ENCODE measurements at regions not wholly inside any gene's neighbourhood (a gene's known extent, or its start where the extent isn't known, plus 50 kb on each side); places are given as distances from the start of the nearest gene placed in this dataset.

DNA sequence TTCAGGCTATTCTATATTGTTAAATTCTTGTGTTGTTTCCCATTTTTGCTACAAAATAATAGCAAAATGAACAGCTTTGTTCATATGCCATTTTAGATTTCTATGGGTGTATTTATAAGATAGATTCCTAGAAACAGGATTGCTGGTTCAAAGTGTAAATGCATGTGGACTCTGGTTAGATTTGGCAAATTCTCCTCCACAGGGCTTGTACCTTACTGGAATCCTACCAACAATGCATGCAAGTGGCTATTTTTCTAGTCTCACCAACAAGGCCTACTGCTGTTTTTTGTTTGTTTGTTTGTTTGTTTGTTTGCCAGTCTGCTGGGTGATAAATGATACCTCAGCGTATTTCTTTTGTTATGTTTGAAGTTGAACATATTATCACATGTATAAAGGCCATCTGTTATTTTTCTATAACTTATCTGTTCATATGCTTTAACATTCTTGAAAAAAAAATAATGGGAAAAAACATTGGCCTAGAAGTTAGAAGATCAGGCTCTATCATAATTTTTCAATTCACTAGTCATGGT is 87.1 kb upstream of the AHR start:
- Histone ChIP-seq H3K4me3 (ENCODE audit: insufficient read depth, low read depth, low read length) (no peak overlapping the region), H3K9me3 (ENCODE audit: control insufficient read depth, low read length) (no peaks in the 10 kb centered on the region), H3K36me3 (ENCODE audit: control insufficient read depth, insufficient read depth, low read length) (no peaks in the 10 kb centered on the region), H3K4me1 (ENCODE audit: control insufficient read depth, insufficient read depth, low read length) (no peaks in the 10 kb centered on the region), H3K27me3 (ENCODE audit: control insufficient read depth, insufficient read depth, low read length, poor library complexity, severe bottlenecking) (no peaks in the 10 kb centered on the region), H3K27ac (ENCODE audit: insufficient read depth, low read depth, low read length, poor library complexity, severe bottlenecking) (no peak overlapping the region)
- WGBS, 2 experiments: no CpG with 5 or more reads among the region's 1 CpG

GRCh38 chr7:17212188-17212587 is 86.3 kb upstream of the AHR start:
- H3K9me3 ChIP-seq (ENCODE audit: control insufficient read depth, low read length): no peaks in the 10 kb centered on the region
- H3K27me3 ChIP-seq (ENCODE audit: control insufficient read depth, insufficient read depth, low read length, poor library complexity, severe bottlenecking): no peaks in the 10 kb centered on the region
- H3K4me3 ChIP-seq (ENCODE audit: insufficient read depth, low read depth, low read length): no peak overlapping the region
- no peaks in the 10 kb centered on the region for H3K4me1 ChIP-seq (ENCODE audit: control insufficient read depth, insufficient read depth, low read length)
- no peaks in the 10 kb centered on the region for H3K36me3 ChIP-seq (ENCODE audit: control insufficient read depth, insufficient read depth, low read length)
- no peak overlapping the region for H3K27ac ChIP-seq (ENCODE audit: insufficient read depth, low read depth, low read length, poor library complexity, severe bottlenecking)

DNA sequence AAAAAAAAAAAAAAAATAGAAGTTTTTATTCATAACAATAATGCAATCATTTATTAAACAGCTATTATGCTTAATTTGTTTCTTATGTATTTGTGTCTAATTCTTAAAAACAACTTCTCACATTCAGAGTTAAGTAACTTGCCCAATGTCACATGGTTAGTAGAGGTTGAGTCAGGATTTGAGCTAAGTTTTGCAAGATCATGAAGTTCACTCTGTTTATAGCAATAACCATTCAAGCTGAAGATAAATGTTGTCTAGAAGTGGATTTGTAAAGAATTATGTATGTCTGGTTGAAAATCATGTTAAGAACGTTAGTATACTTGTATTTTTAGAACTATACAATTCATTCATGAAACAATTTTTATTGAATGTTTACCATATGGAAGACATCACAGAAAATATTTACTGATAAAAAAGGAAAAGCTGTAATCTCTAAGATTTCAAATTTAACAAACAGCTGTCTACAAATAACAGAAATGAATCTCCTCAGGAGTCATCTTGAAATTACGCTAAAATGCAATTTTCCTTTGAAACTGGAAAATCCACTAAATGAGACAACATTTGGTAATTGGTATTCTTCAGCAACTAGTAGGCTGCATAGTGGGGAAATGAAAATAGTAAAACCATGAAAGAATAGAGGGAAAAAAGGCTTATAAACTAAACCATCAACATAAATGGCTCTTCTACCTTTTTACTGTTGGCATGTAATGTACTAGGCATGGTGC is 70.5 kb upstream of the AHR start:
- no peaks in the 10 kb centered on the region for H3K4me1 ChIP-seq (ENCODE audit: control insufficient read depth, insufficient read depth, low read length)
- H3K9me3 ChIP-seq (ENCODE audit: control insufficient read depth, low read length): no peaks in the 10 kb centered on the region
- H3K4me3 ChIP-seq (ENCODE audit: insufficient read depth, low read depth, low read length): no peak overlapping the region
- H3K27me3 ChIP-seq (ENCODE audit: control insufficient read depth, insufficient read depth, low read length, poor library complexity, severe bottlenecking): no peaks in the 10 kb centered on the region
- H3K27ac ChIP-seq (ENCODE audit: insufficient read depth, low read depth, low read length, poor library complexity, severe bottlenecking): no peak overlapping the region
- 88 to 91% methylated on average over 1 of the region's 2 CpGs for WGBS, 2 experiments
- H3K36me3 ChIP-seq (ENCODE audit: control insufficient read depth, insufficient read depth, low read length): no peaks in the 10 kb centered on the region

DNA sequence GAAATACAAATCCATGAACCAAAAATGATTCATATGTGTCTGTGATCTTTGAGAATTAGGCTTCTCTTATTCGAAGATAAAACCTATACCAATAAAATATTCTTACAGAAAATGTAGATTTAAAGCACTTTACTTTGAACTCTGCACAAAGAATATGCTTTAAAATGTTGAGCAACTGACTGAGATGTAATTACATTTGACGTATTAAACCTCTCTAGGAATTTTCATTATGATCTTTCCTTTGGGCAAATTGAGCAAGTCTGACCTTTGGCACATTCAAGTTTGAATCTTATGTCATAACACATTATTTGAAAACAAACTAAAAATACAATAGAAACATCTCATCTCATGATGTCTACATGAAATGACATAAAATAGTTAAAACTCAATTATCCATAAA is 69.2 kb upstream of the AHR start:
- H3K36me3 ChIP-seq (ENCODE audit: control insufficient read depth, insufficient read depth, low read length): no peaks in the 10 kb centered on the region
- H3K27ac ChIP-seq (ENCODE audit: insufficient read depth, low read depth, low read length, poor library complexity, severe bottlenecking): no peak overlapping the region
- no peaks in the 10 kb centered on the region for H3K27me3 ChIP-seq (ENCODE audit: control insufficient read depth, insufficient read depth, low read length, poor library complexity, severe bottlenecking)
- H3K9me3 ChIP-seq (ENCODE audit: control insufficient read depth, low read length): no peaks in the 10 kb centered on the region
- H3K4me1 ChIP-seq (ENCODE audit: control insufficient read depth, insufficient read depth, low read length): no peaks in the 10 kb centered on the region
- H3K4me3 ChIP-seq (ENCODE audit: insufficient read depth, low read depth, low read length): no peak overlapping the region
- WGBS, 2 experiments: 89 to 91% methylated on average over 1 of the region's 2 CpGs

GRCh38 chr7:17230099-17230807 is 68.2 kb upstream of the AHR start:
- no peaks in the 10 kb centered on the region for H3K4me1 ChIP-seq (ENCODE audit: control insufficient read depth, insufficient read depth, low read length)
- no peaks in the 10 kb centered on the region for H3K27me3 ChIP-seq (ENCODE audit: control insufficient read depth, insufficient read depth, low read length, poor library complexity, severe bottlenecking)
- 99 to 100% methylated on average over 1 to 2 of the region's 2 CpGs for WGBS, 2 experiments
- no peak overlapping the region for H3K27ac ChIP-seq (ENCODE audit: insufficient read depth, low read depth, low read length, poor library complexity, severe bottlenecking)
- no peak overlapping the region for H3K4me3 ChIP-seq (ENCODE audit: insufficient read depth, low read depth, low read length)
- no peaks in the 10 kb centered on the region for H3K9me3 ChIP-seq (ENCODE audit: control insufficient read depth, low read length)
- H3K36me3 ChIP-seq (ENCODE audit: control insufficient read depth, insufficient read depth, low read length): no peaks in the 10 kb centered on the region

DNA sequence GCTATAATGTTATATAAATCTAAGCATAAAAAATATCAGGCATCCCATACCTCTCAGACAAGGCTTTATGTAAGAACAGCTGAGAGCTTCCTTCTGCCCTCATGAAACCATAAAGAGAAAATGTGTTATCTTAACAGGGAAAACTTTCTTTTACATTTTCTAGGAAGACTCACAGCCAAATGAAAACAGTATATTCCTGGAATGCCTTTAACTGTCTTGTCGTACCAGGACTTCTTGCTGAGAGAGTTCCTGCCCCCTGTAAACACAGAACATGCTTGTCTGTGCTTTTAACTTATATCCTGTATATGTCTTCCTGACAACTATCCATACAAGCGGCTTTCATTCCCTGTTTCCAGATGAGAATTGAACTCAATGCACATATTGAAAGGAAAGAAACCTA is 64.8 kb upstream of the AHR start:
- Histone ChIP-seq H3K27ac (ENCODE audit: insufficient read depth, low read depth, low read length, poor library complexity, severe bottlenecking) (no peak overlapping the region), H3K4me3 (ENCODE audit: insufficient read depth, low read depth, low read length) (no peak overlapping the region), H3K9me3 (ENCODE audit: control insufficient read depth, low read length) (no peaks in the 10 kb centered on the region), H3K27me3 (ENCODE audit: control insufficient read depth, insufficient read depth, low read length, poor library complexity, severe bottlenecking) (no peaks in the 10 kb centered on the region), H3K4me1 (ENCODE audit: control insufficient read depth, insufficient read depth, low read length) (no peaks in the 10 kb centered on the region), H3K36me3 (ENCODE audit: control insufficient read depth, insufficient read depth, low read length) (no peaks in the 10 kb centered on the region)
- WGBS, 2 experiments: 82 to 95% methylated on average over 1 to 2 of the region's 2 CpGs

DNA sequence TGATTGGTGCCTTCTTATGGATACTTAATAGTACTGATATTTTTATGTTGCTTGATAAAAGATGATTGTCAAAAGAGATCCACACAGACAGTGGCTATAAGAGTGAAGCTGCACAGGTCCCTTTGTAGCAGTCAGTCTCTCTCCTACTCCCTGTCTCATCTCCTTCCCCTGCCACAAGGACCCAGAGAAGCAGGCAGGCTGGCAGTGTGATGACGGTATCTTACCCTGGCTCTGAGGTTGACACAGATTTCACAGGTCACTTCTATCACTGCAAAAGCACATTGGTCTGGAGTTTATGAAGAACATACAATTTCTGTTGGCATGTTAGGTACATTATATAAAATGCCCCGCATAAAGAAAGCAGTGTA is 64.4 kb upstream of the AHR start:
- no peak overlapping the region for H3K4me3 ChIP-seq (ENCODE audit: insufficient read depth, low read depth, low read length)
- H3K9me3 ChIP-seq (ENCODE audit: control insufficient read depth, low read length): no peaks in the 10 kb centered on the region
- no peaks in the 10 kb centered on the region for H3K36me3 ChIP-seq (ENCODE audit: control insufficient read depth, insufficient read depth, low read length)
- no peaks in the 10 kb centered on the region for H3K4me1 ChIP-seq (ENCODE audit: control insufficient read depth, insufficient read depth, low read length)
- no peak overlapping the region for H3K27ac ChIP-seq (ENCODE audit: insufficient read depth, low read depth, low read length, poor library complexity, severe bottlenecking)
- 95 to 97% methylated on average over 2 of the region's 2 CpGs for WGBS, 2 experiments
- H3K27me3 ChIP-seq (ENCODE audit: control insufficient read depth, insufficient read depth, low read length, poor library complexity, severe bottlenecking): no peaks in the 10 kb centered on the region

DNA sequence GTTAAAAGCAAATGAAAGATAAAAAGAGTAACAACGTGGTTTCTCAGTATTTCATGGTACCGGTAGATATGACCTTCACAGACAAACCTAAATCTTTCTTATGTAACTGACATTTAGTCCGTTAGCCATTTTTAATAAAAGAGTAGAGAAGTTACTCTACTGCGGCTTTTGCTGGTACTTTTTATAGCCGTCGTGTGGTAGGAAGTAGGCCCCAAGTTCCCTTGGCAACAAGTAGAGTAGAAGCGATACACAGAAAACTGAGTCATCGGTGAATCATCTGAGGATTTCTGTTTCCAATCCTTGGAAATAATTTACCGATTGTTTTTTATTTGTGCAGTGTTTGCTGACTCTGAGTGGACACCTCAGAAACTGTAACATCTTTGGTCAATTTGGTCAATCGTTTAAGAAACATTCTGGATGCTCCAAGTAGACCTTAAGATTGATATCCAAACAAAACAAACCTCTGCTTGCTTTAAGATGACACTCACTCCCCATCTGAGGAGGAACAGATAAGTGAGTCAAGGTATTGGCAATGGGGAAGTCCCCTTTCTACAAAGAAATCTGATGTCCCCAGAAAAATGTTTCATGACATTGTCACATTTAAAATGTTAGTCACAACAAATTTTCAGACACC is 63.9 kb upstream of the AHR start:
- H3K27me3 ChIP-seq (ENCODE audit: control insufficient read depth, insufficient read depth, low read length, poor library complexity, severe bottlenecking): no peaks in the 10 kb centered on the region
- no peaks in the 10 kb centered on the region for H3K36me3 ChIP-seq (ENCODE audit: control insufficient read depth, insufficient read depth, low read length)
- H3K27ac ChIP-seq (ENCODE audit: insufficient read depth, low read depth, low read length, poor library complexity, severe bottlenecking): no peak overlapping the region
- H3K4me3 ChIP-seq (ENCODE audit: insufficient read depth, low read depth, low read length): no peak overlapping the region
- 95% methylated on average over 9 to 10 of the region's 10 CpGs for WGBS, 2 experiments
- H3K4me1 ChIP-seq (ENCODE audit: control insufficient read depth, insufficient read depth, low read length): no peaks in the 10 kb centered on the region
- no peaks in the 10 kb centered on the region for H3K9me3 ChIP-seq (ENCODE audit: control insufficient read depth, low read length)

DNA sequence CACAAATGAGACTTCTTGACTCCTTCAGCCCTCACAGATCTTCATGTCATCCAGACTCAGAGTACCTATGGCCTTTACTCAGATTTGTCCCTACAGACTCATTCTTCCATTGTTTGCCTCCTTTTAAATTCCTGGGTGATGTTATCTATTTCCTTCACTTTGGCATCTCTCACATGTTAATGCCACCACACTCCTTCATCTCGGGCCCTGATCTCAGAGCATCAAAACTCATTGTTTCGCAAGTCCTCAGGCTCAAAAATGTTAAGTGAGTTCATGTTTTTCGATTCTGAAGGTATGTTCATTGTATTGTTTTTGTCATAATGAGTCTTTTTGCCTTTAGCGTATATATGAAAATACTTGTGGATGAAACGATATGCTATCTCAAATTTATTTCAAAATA is 62.3 kb upstream of the AHR start:
- Histone ChIP-seq H3K27me3 (ENCODE audit: control insufficient read depth, insufficient read depth, low read length, poor library complexity, severe bottlenecking) (no peaks in the 10 kb centered on the region), H3K9me3 (ENCODE audit: control insufficient read depth, low read length) (no peaks in the 10 kb centered on the region), H3K27ac (ENCODE audit: insufficient read depth, low read depth, low read length, poor library complexity, severe bottlenecking) (no peak overlapping the region), H3K4me1 (ENCODE audit: control insufficient read depth, insufficient read depth, low read length) (no peaks in the 10 kb centered on the region), H3K36me3 (ENCODE audit: control insufficient read depth, insufficient read depth, low read length) (no peaks in the 10 kb centered on the region), H3K4me3 (ENCODE audit: insufficient read depth, low read depth, low read length) (no peak overlapping the region)
- 95 to 96% methylated on average over 4 to 5 of the region's 5 CpGs for WGBS, 2 experiments

- 89 to 90% methylated on average over 1 of the region's 1 CpG for WGBS, 2 experiments
- Histone ChIP-seq H3K27me3 (ENCODE audit: control insufficient read depth, insufficient read depth, low read length, poor library complexity, severe bottlenecking) (no peaks in the 10 kb centered on the region), H3K36me3 (ENCODE audit: control insufficient read depth, insufficient read depth, low read length) (no peaks in the 10 kb centered on the region), H3K4me3 (ENCODE audit: insufficient read depth, low read depth, low read length) (no peak overlapping the region), H3K4me1 (ENCODE audit: control insufficient read depth, insufficient read depth, low read length) (no peaks in the 10 kb centered on the region), H3K27ac (ENCODE audit: insufficient read depth, low read depth, low read length, poor library complexity, severe bottlenecking) (no peak overlapping the region), H3K9me3 (ENCODE audit: control insufficient read depth, low read length) (no peaks in the 10 kb centered on the region)
These were observed 61.8 kb upstream of the AHR start for GRCh38 chr7:17236603-17237002.
